ENCODE measurements at regions not wholly inside any gene's neighbourhood (a gene's known extent, or its start where the extent isn't known, plus 50 kb on each side); places are given as distances from the start of the nearest gene placed in this dataset.

- no peak overlapping the region for H3K9ac ChIP-seq (ENCODE audit: extremely low read depth, insufficient read length, low read length)
- H3K4ac ChIP-seq (ENCODE audit: low read depth, low read length): no peak overlapping the region
- H4K8ac ChIP-seq (replicated peaks; ENCODE audit: insufficient read length, low read depth, low read length): no peak overlapping the region
- H4K91ac ChIP-seq (ENCODE audit: insufficient read length, low read depth, low read length): no peak overlapping the region
- H4K5ac ChIP-seq (ENCODE audit: insufficient read length, low read depth, low read length): no peak overlapping the region
- H3K14ac ChIP-seq (ENCODE audit: insufficient read depth, low read length): no peak overlapping the region
- no peak overlapping the region for H3T11ph ChIP-seq (ENCODE audit: low read length)
- H4K20me1 ChIP-seq (ENCODE audit: control insufficient read depth, insufficient read depth, insufficient read length): no peaks in the 10 kb centered on the region
- H2BK5ac ChIP-seq (ENCODE audit: insufficient read length, low read length): no peak overlapping the region
- no peaks in the 10 kb centered on the region for H3K9me3 ChIP-seq (ENCODE audit: control insufficient read depth, low read depth, low read length)
- no peak overlapping the region for H2AK5ac ChIP-seq (ENCODE audit: insufficient read length, low read length)
- Mint-ChIP-seq H3K27me3 (ENCODE audit: low read depth) (no peaks in the 10 kb centered on the region), H3K4me1 (no peaks in the 10 kb centered on the region), H3K9me3 (no peaks in the 10 kb centered on the region; a peak in 1 of 5 replicates), H3K4me3 (no peak overlapping the region), H3K27ac (peak overlapping the region in 1 of 3 experiments; percentile 73; a peak in 2 of 7 replicates), H3K36me3 (ENCODE audit: insufficient read depth in 1 of 3, low read depth in 3 of 3) (no peaks in the 10 kb centered on the region)
- no peaks in the 10 kb centered on the region for H3K79me2 ChIP-seq (ENCODE audit: insufficient read depth, low read length)
- no peak overlapping the region for H2BK15ac ChIP-seq (ENCODE audit: low read depth, low read length)
- H3K27me3 ChIP-seq (ENCODE audit: insufficient read depth, low read length): no peaks in the 10 kb centered on the region
- TF ChIP-seq, protein P1, sequence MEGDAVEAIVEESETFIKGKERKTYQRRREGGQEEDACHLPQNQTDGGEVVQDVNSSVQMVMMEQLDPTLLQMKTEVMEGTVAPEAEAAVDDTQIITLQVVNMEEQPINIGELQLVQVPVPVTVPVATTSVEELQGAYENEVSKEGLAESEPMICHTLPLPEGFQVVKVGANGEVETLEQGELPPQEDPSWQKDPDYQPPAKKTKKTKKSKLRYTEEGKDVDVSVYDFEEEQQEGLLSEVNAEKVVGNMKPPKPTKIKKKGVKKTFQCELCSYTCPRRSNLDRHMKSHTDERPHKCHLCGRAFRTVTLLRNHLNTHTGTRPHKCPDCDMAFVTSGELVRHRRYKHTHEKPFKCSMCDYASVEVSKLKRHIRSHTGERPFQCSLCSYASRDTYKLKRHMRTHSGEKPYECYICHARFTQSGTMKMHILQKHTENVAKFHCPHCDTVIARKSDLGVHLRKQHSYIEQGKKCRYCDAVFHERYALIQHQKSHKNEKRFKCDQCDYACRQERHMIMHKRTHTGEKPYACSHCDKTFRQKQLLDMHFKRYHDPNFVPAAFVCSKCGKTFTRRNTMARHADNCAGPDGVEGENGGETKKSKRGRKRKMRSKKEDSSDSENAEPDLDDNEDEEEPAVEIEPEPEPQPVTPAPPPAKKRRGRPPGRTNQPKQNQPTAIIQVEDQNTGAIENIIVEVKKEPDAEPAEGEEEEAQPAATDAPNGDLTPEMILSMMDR (conservative IDR thresholded peaks at IDR 0.05): no peak
- H2BK20ac ChIP-seq (ENCODE audit: low read depth, low read length, poor library complexity, severe bottlenecking): no peak overlapping the region
- no peaks in the 10 kb centered on the region for H3K4me1 ChIP-seq (ENCODE audit: insufficient read depth, low read length)
- WGBS (ENCODE audit: extremely low coverage, insufficient read length, low lambda C conversion rate): no CpG with 5 or more reads among the region's 3 CpGs
- H2AFZ ChIP-seq (ENCODE audit: low read length): no peak overlapping the region
- H3K23ac ChIP-seq (ENCODE audit: insufficient read length, low read depth, low read length): no peak overlapping the region
- no peak overlapping the region for H3K27ac ChIP-seq (ENCODE audit: insufficient read length, low read depth, low read length)
- no peak overlapping the region for H2BK120ac ChIP-seq (ENCODE audit: low read depth, low read length, poor library complexity, severe bottlenecking)
- H3K23me2 ChIP-seq (ENCODE audit: insufficient read length, low read depth, low read length, poor library complexity, severe bottlenecking): no peaks in the 10 kb centered on the region
- no peak overlapping the region for H3K4me2 ChIP-seq (ENCODE audit: insufficient read depth, insufficient read length, low read length)
- no peaks in the 10 kb centered on the region for H3K79me1 ChIP-seq (ENCODE audit: insufficient read depth, low read depth, low read length, poor library complexity, severe bottlenecking)
- no peak overlapping the region for H3K18ac ChIP-seq (ENCODE audit: insufficient read length, low read depth, low read length)
- no peak overlapping the region for H3K56ac ChIP-seq (ENCODE audit: insufficient read length, low read depth, low read length)
- no peak for DNase-seq
- H2BK12ac ChIP-seq (ENCODE audit: insufficient read length, low read depth, low read length): no peak overlapping the region
Observed at GRCh38 chr13:22470075-22470474, 710.7 kb upstream of the SGCG start.
